ENCODE measurements at regions not wholly inside any gene's neighbourhood (a gene's known extent, or its start where the extent isn't known, plus 50 kb on each side); places are given as distances from the start of the nearest gene placed in this dataset.
A peak's percentile ranks its signal among the peaks of the same experiment; 100 is the strongest.

GRCh38 chr6:102553214-102553613 is 1159.7 kb downstream of the GRIK2 start:
- H3K79me2 ChIP-seq (replicated peaks; ENCODE audit: insufficient read depth, low read length) = no peaks in the 10 kb centered on the region
- no peaks in the 10 kb centered on the region for H3F3A ChIP-seq (ENCODE audit: insufficient read depth, low read length, poor library complexity, severe bottlenecking)
- H3K9me2 ChIP-seq (ENCODE audit: insufficient read depth, low read length) = no peaks in the 10 kb centered on the region
- H3K27ac ChIP-seq (ENCODE audit: low read length) = peak overlapping the region; percentile 28
- TF ChIP-seq EZH2 (IDR thresholded peaks at IDR 0.05; ENCODE audit: borderline replicate concordance, insufficient read depth, low read length, poor library complexity, severe bottlenecking) (no peak), EP300 (conservative IDR thresholded peaks at IDR 0.05; ENCODE audit: poor library complexity, severe bottlenecking) (peak; percentile 91), POLR2AphosphoS5 (IDR thresholded peaks at IDR 0.05) (peak; percentile 55), CTCF (IDR thresholded peaks at IDR 0.05; ENCODE audit: poor library complexity, severe bottlenecking) (no peak), SMC3 (conservative IDR thresholded peaks at IDR 0.05; ENCODE audit: poor library complexity) (no peak), TAF1 (IDR thresholded peaks at IDR 0.05; ENCODE audit: low read depth) (no peak), REST (IDR thresholded peaks at IDR 0.05; ENCODE audit: borderline replicate concordance) (no peak), RAD21 (conservative IDR thresholded peaks at IDR 0.05) (no peak)
- H3K4me2 ChIP-seq (ENCODE audit: low read length) = no peak overlapping the region
- no peak overlapping the region for H3K9ac ChIP-seq (ENCODE audit: low read length)
- H2AFZ ChIP-seq (ENCODE audit: low read depth, low read length) = no peak overlapping the region
- no peaks in the 10 kb centered on the region for H3K36me3 ChIP-seq (ENCODE audit: insufficient read depth, low read length)
- H3K9me3 ChIP-seq (ENCODE audit: low read length) = no peaks in the 10 kb centered on the region
- H4K20me1 ChIP-seq (ENCODE audit: insufficient read depth) = no peaks in the 10 kb centered on the region
- H3K4me3 ChIP-seq (ENCODE audit: low read length) = no peak overlapping the region
- no peaks in the 10 kb centered on the region for H3K27me3 ChIP-seq (ENCODE audit: insufficient read depth, low read depth, low read length)

GRCh38 chr6:102549221-102549874 is 1155.8 kb downstream of the GRIK2 start:
- Histone ChIP-seq H4K20me1 (ENCODE audit: insufficient read depth) (no peaks in the 10 kb centered on the region), H3K27ac (ENCODE audit: low read length) (no peak overlapping the region), H3K36me3 (ENCODE audit: insufficient read depth, low read length) (no peaks in the 10 kb centered on the region), H3K79me2 (replicated peaks; ENCODE audit: insufficient read depth, low read length) (no peaks in the 10 kb centered on the region), H2AFZ (ENCODE audit: low read depth, low read length) (no peak overlapping the region), H3K9me3 (ENCODE audit: low read length) (no peaks in the 10 kb centered on the region), H3K4me3 (ENCODE audit: low read length) (no peak overlapping the region), H3K27me3 (ENCODE audit: insufficient read depth, low read depth, low read length) (no peaks in the 10 kb centered on the region), H3F3A (ENCODE audit: insufficient read depth, low read length, poor library complexity, severe bottlenecking) (no peaks in the 10 kb centered on the region), H3K9ac (ENCODE audit: low read length) (no peak overlapping the region), H3K9me2 (ENCODE audit: insufficient read depth, low read length) (no peaks in the 10 kb centered on the region), H3K4me2 (ENCODE audit: low read length) (no peak overlapping the region)
- TF ChIP-seq SMC3 (conservative IDR thresholded peaks at IDR 0.05; ENCODE audit: poor library complexity) = no peak
- no peak for TF ChIP-seq CTCF (IDR thresholded peaks at IDR 0.05; ENCODE audit: poor library complexity, severe bottlenecking)
- TF ChIP-seq EP300 (conservative IDR thresholded peaks at IDR 0.05; ENCODE audit: poor library complexity, severe bottlenecking) = no peak
- TF ChIP-seq POLR2AphosphoS5 (IDR thresholded peaks at IDR 0.05) = no peak
- no peak for TF ChIP-seq RAD21 (conservative IDR thresholded peaks at IDR 0.05)
- TF ChIP-seq EZH2 (IDR thresholded peaks at IDR 0.05; ENCODE audit: borderline replicate concordance, insufficient read depth, low read length, poor library complexity, severe bottlenecking) = no peak
- no peak for TF ChIP-seq REST (IDR thresholded peaks at IDR 0.05; ENCODE audit: borderline replicate concordance)
- TF ChIP-seq TAF1 (IDR thresholded peaks at IDR 0.05; ENCODE audit: low read depth) = no peak
- no peak for TF ChIP-seq MXI1 (conservative IDR thresholded peaks at IDR 0.05; ENCODE audit: poor library complexity, severe bottlenecking)
